H1 (cell line): ENCODE measurements at regions not wholly inside any gene's neighbourhood (a gene's known extent, or its start where the extent isn't known, plus 50 kb on each side); places are given as distances from the start of the nearest gene placed in this dataset.

Source experiments
- CTCF ChIA-PET: fragments of 300-600 bp; sonication (Branson Sonifier 250); formaldehyde crosslinking; loops from one replicate; lab custom pipeline; 2021; ENCODE audit not compliant: partially characterized antibody; lab: Charles Lee
- POLR2A ChIA-PET: fragments of 300-600 bp; sonication (Branson Sonifier 250); formaldehyde crosslinking; loops from one replicate; lab custom pipeline; 2021; ENCODE audit warnings: inconsistent platforms; ENCODE audit not compliant: partially characterized antibody; lab: Charles Lee
- DNase-seq, 2 experiments: peaks; one replicate each; pipeline versions ENCODE4 v3.0.0 to v3.0.0-alpha.2; 2010 to 2022; ENCODE audit warnings: low spot score in 2 of 2, low read depth in 1 of 2, mixed read lengths in 1 of 2
- FAIRE-seq: peaks from 2 replicates; lab custom pipeline; 2011; peaks lifted over from hg19 to GRCh38; lab: Jason Lieb, UNC
- H2AFZ ChIP-seq: 2 replicates; pipeline ENCODE4 v1.8.1; 2012; ENCODE audit warnings: low read length, inconsistent platforms
- H2AK5ac ChIP-seq: 2 replicates; pipeline ENCODE4 v1.6.1; 2013; ENCODE audit warnings: low read depth, low read length
- H2BK120ac ChIP-seq: replicated peaks from 2 replicates; pipeline ENCODE3; 2013; ENCODE audit warnings: low read depth, low read length, inconsistent platforms
- H2BK12ac ChIP-seq: 2 replicates; pipeline ENCODE4 v1.6.1; 2013; ENCODE audit warnings: low read depth, low read length
- H2BK15ac ChIP-seq: 2 replicates; pipeline ENCODE4 v1.6.1; 2013; ENCODE audit warnings: low read length
- H2BK20ac ChIP-seq: 2 replicates; pipeline ENCODE4 v1.6.1; 2013; ENCODE audit warnings: low read length
- H2BK5ac ChIP-seq: 2 replicates; pipeline ENCODE4 v1.6.1; 2013; ENCODE audit warnings: low read depth, low read length
- H3K14ac ChIP-seq: 2 replicates; pipeline ENCODE4 v1.6.1; 2013; ENCODE audit warnings: inconsistent platforms; ENCODE audit not compliant: insufficient read length
- H3K18ac ChIP-seq: 2 replicates; pipeline ENCODE4 v1.6.1; 2013; ENCODE audit warnings: low read length; ENCODE audit errors: extremely low read depth
- H3K23ac ChIP-seq: 2 replicates; pipeline ENCODE4 v1.6.1; 2013; ENCODE audit warnings: inconsistent platforms; ENCODE audit not compliant: insufficient read length
- H3K23me2 ChIP-seq: 2 replicates; pipeline ENCODE4 v1.6.1; 2013; ENCODE audit warnings: low read depth, low read length
- H3K27ac ChIP-seq: 2 replicates; pipeline ENCODE4 v1.6.1; 2011; ENCODE audit warnings: low read depth, low read length, inconsistent platforms
- H3K27me3 ChIP-seq, 4 experiments: replicated peaks in 1 of 4; 1 replicate in 1 of 4; 2 replicates in 3 of 4; pipeline versions ENCODE4 v1.6.1 to v1.8.1; 2011 to 2013; ENCODE audit warnings: low read length in 3 of 4, mild to moderate bottlenecking in 3 of 4, inconsistent platforms in 2 of 4, mixed read lengths in 2 of 4, moderate library complexity in 1 of 4; ENCODE audit not compliant: control insufficient read depth in 3 of 4, insufficient read depth in 3 of 4; ENCODE audit errors: extremely low read depth in 1 of 4
- H3K36me3 ChIP-seq, 4 experiments: 2 replicates each; pipeline versions ENCODE4 v1.6.1 to v1.8.1; 2011 to 2013; ENCODE audit warnings: mild to moderate bottlenecking in 4 of 4, low read length in 3 of 4, moderate library complexity in 2 of 4, control low read depth in 1 of 4, inconsistent platforms in 1 of 4; ENCODE audit not compliant: insufficient read depth in 4 of 4, control insufficient read depth in 2 of 4
- H3K4ac ChIP-seq: replicated peaks from 2 replicates; pipeline ENCODE3; 2013; ENCODE audit warnings: low read length, low read depth, mixed read lengths, inconsistent platforms; ENCODE audit not compliant: insufficient read length
- H3K4me1 ChIP-seq, 4 experiments: replicated peaks in 1 of 4; 1 replicate in 1 of 4; 2 replicates in 3 of 4; pipeline versions ENCODE4 v1.6.1 to v1.8.1; 2011 to 2013; ENCODE audit warnings: low read length in 3 of 4, inconsistent platforms in 2 of 4, mixed read lengths in 1 of 4; ENCODE audit not compliant: insufficient read depth in 4 of 4, control insufficient read depth in 3 of 4
- H3K4me2 ChIP-seq, 2 experiments: 2 replicates each; pipeline versions ENCODE4 v1.6.1 to v1.8.1; 2011 to 2013; ENCODE audit warnings: low read depth in 2 of 2, low read length in 2 of 2, control low read depth in 1 of 2, inconsistent platforms in 1 of 2, mild to moderate bottlenecking in 1 of 2; ENCODE audit not compliant: insufficient read depth in 1 of 2
- H3K4me3 ChIP-seq, 4 experiments: fragments of 200-600, 300-600 bp in 1 of 4; sonication (generic), shearing (Covaris generic), sonication (Bioruptor Twin) in 1 of 4; 2 replicates each; pipeline versions ENCODE4 v1.5.1 to v1.8.1; 2011 to 2016; ENCODE audit warnings: low read length in 4 of 4, low read depth in 3 of 4, control low read depth in 2 of 4, inconsistent platforms in 2 of 4, mild to moderate bottlenecking in 2 of 4, mixed read lengths in 1 of 4, moderate library complexity in 1 of 4; ENCODE audit not compliant: insufficient read depth in 2 of 4; ENCODE audit errors: extremely low read depth in 1 of 4
- H3K56ac ChIP-seq: replicated peaks from 2 replicates; pipeline ENCODE3; 2013; ENCODE audit warnings: low read depth, mild to moderate bottlenecking, mixed read lengths, low read length, inconsistent platforms; ENCODE audit not compliant: insufficient read length
- H3K79me1 ChIP-seq: 2 replicates; pipeline ENCODE4 v1.6.1; 2013; ENCODE audit warnings: low read depth, low read length, control low read depth
- H3K79me2 ChIP-seq, 2 experiments: 2 replicates each; pipeline versions ENCODE4 v1.6.1 to v1.8.1; 2012 to 2013; ENCODE audit warnings: low read length in 2 of 2, mild to moderate bottlenecking in 2 of 2, inconsistent platforms in 1 of 2; ENCODE audit not compliant: insufficient read depth in 2 of 2, control insufficient read depth in 1 of 2
- H3K9ac ChIP-seq, 4 experiments: replicated peaks in 1 of 4; 1 replicate in 1 of 4; 2 replicates in 3 of 4; pipeline versions ENCODE4 v1.6.1 to v1.8.1; 2011 to 2013; ENCODE audit warnings: low read depth in 3 of 4, low read length in 3 of 4, control low read depth in 2 of 4, mild to moderate bottlenecking in 2 of 4, moderate library complexity in 2 of 4, inconsistent platforms in 1 of 4; ENCODE audit errors: extremely low read depth in 1 of 4
- H3K9me3 ChIP-seq, 2 experiments: 2 replicates each; pipeline versions ENCODE4 v1.6.1 to v1.8.1; 2012 to 2013; ENCODE audit warnings: mild to moderate bottlenecking in 2 of 2, moderate library complexity in 2 of 2, control low read depth in 1 of 2, inconsistent platforms in 1 of 2, low read depth in 1 of 2, low read length in 1 of 2, mixed read lengths in 1 of 2; ENCODE audit not compliant: insufficient read depth in 2 of 2
- H4K20me1 ChIP-seq, 2 experiments: replicated peaks in 1 of 2; 2 replicates each; pipeline versions ENCODE3 to v1.8.1; 2011 to 2013; ENCODE audit warnings: inconsistent platforms in 2 of 2, low read length in 2 of 2, mild to moderate bottlenecking in 1 of 2; ENCODE audit not compliant: insufficient read depth in 2 of 2, control insufficient read depth in 1 of 2
- H4K5ac ChIP-seq: 2 replicates; pipeline ENCODE4 v1.6.1; 2013; ENCODE audit warnings: low read length, low read depth, mixed read lengths, inconsistent platforms; ENCODE audit not compliant: insufficient read length
- H4K8ac ChIP-seq: 2 replicates; pipeline ENCODE4 v1.8.0; 2013; ENCODE audit warnings: mild to moderate bottlenecking, moderate library complexity, low read length, inconsistent platforms; ENCODE audit not compliant: insufficient read depth; ENCODE audit errors: extremely low read depth
- H4K91ac ChIP-seq: replicated peaks from 2 replicates; pipeline ENCODE3; 2013; ENCODE audit warnings: low read length, mixed read lengths, inconsistent platforms; ENCODE audit not compliant: insufficient read length
- BACH1 ChIP-seq: IDR thresholded peaks from 2 replicates; pipeline ENCODE4 v1.6.1; 2012; ENCODE audit warnings: low read length, improper control_type of control experiment
- CTBP2 ChIP-seq: IDR thresholded peaks from 2 replicates; pipeline ENCODE4 v1.7.0; 2011; ENCODE audit warnings: borderline replicate concordance, mild to moderate bottlenecking, moderate library complexity, mixed read lengths, low read length; ENCODE audit not compliant: insufficient read depth, insufficient read length
- EZH2 ChIP-seq: fragments of 200-600 bp; sonication (generic); IDR thresholded peaks from 2 replicates; pipeline ENCODE4 v1.7.1; 2012; ENCODE audit warnings: low read depth, mild to moderate bottlenecking, moderate library complexity, low read length, inconsistent platforms; ENCODE audit not compliant: severe bottlenecking
- HDAC6 ChIP-seq: IDR thresholded peaks from one replicate; pipeline ENCODE4 v1.7.1; 2012; ENCODE audit warnings: low read depth, mild to moderate bottlenecking, inconsistent platforms, low read length, moderate library complexity
- KDM1A ChIP-seq: fragments of 200-600, 300-600 bp; sonication (generic); IDR thresholded peaks from 2 replicates; pipeline ENCODE4 v1.7.1; 2016; ENCODE audit warnings: mild to moderate bottlenecking, low read length, borderline replicate concordance
- MAFK ChIP-seq: IDR thresholded peaks from 2 replicates; pipeline ENCODE4 v1.6.1; 2012; ENCODE audit warnings: low read depth, mild to moderate bottlenecking, improper control_type of control experiment, low read length
- NANOG ChIP-seq: IDR thresholded peaks from 2 replicates; pipeline ENCODE4 v1.6.1; 2011; ENCODE audit warnings: low read length, low read depth, mild to moderate bottlenecking, inconsistent platforms; ENCODE audit not compliant: insufficient read depth, poor library complexity, severe bottlenecking
- RBBP5 ChIP-seq: IDR thresholded peaks from 2 replicates; pipeline ENCODE4 v1.7.1; 2012; ENCODE audit warnings: low read depth, mild to moderate bottlenecking, inconsistent platforms, low read length, moderate library complexity, borderline replicate concordance
- RFX5 ChIP-seq: IDR thresholded peaks from 2 replicates; pipeline ENCODE4 v1.6.1; 2011; ENCODE audit warnings: low read depth, low read length, improper control_type of control experiment, borderline replicate concordance
- SAP30 ChIP-seq: fragments of 300-600 bp; sonication (generic); IDR thresholded peaks from 2 replicates; pipeline ENCODE4 v1.7.1; 2012; ENCODE audit warnings: low read length, moderate library complexity, mild to moderate bottlenecking, inconsistent platforms; ENCODE audit not compliant: insufficient read depth, insufficient replicate concordance
- SIN3A ChIP-seq, 2 experiments: IDR thresholded peaks in 1 of 2; conservative IDR thresholded peaks in 1 of 2; 2 replicates each; pipeline ENCODE4 v1.6.1; 2011 to 2012; ENCODE audit warnings: low read length in 2 of 2, improper control_type of control experiment in 1 of 2, low read depth in 1 of 2, mild to moderate bottlenecking in 1 of 2
- SP2 ChIP-seq: IDR thresholded peaks from 2 replicates; pipeline ENCODE4 v1.6.1; 2012; ENCODE audit warnings: mild to moderate bottlenecking, low read length, inconsistent platforms
- SRF ChIP-seq: IDR thresholded peaks from 2 replicates; pipeline ENCODE4 v1.6.1; 2011; ENCODE audit warnings: mild to moderate bottlenecking, low read depth, low read length, moderate library complexity
- TBP ChIP-seq: IDR thresholded peaks from 2 replicates; pipeline ENCODE4 v1.6.1; 2011; ENCODE audit warnings: low read depth, low read length, improper control_type of control experiment
- WGBS, 2 experiments: shearing (Covaris generic) in 1 of 2; methylation state at CpG; one replicate each; pipeline versions ENCODE4 v1.1.6 to v1.1.7; 2013 to 2015; ENCODE audit warnings: low lambda C conversion rate in 2 of 2, mixed read lengths in 2 of 2, inconsistent platforms in 1 of 2, low coverage in 1 of 2, missing lambda C conversion rate in 1 of 2; ENCODE audit not compliant: insufficient replicate concordance in 2 of 2, insufficient coverage in 1 of 2, insufficient read length in 1 of 2; ENCODE audit errors: extremely low coverage in 1 of 2, missing lambda C conversion rate in 1 of 2; 5-methylcytosine and 5-hydroxymethylcytosine counted together

- Histone ChIP-seq H4K20me1 (no peaks in the 10 kb centered on the region), H4K8ac (no peak overlapping the region), H2AFZ (peak overlapping the region; percentile 62; the same call in 1 of the 2 replicates), H2BK20ac (no peak overlapping the region), H3K79me1 (no peaks in the 10 kb centered on the region), H3K23me2 (no peaks in the 10 kb centered on the region), H3K14ac (no peak overlapping the region), H2BK15ac (no peak overlapping the region), H3K27ac (no peak overlapping the region), H3K4me3 (no peak overlapping the region), H3K18ac (no peak overlapping the region), H2AK5ac (no peak overlapping the region), H2BK5ac (no peak overlapping the region), H3K4ac (no peak overlapping the region), H3K4me1 (no peaks in the 10 kb centered on the region), H3K36me3 (no peaks in the 10 kb centered on the region), H3K56ac (no peak overlapping the region), H3K23ac (no peak overlapping the region), H3K9ac (no peak overlapping the region), H2BK120ac (no peak overlapping the region), H3K27me3 (no peaks in the 10 kb centered on the region), H3K9me3 (no peaks in the 10 kb centered on the region), H4K91ac (no peak overlapping the region), H4K5ac (no peak overlapping the region), H3K79me2 (no peaks in the 10 kb centered on the region), H3K4me2 (no peak overlapping the region), H2BK12ac (no peak overlapping the region)
- CTCF ChIA-PET: no interaction called here
- WGBS, 2 experiments: 87% methylated on average over 6 of the region's 6 CpGs; no CpG with 5 or more reads in 1 of the 2 experiments
- DNase-seq (no peak), FAIRE-seq (no peak)
- POLR2A ChIA-PET: no interaction called here
- TF ChIP-seq SRF (no peak), CTBP2 (no peak), BACH1 (no peak), HDAC6 (no peak), SAP30 (no peak), RFX5 (no peak), RBBP5 (no peak), TBP (no peak), NANOG (no peak), SP2 (no peak), MAFK (no peak), EZH2 (no peak), SIN3A (conservative IDR thresholded peaks at IDR 0.05 in 1 of 2, IDR thresholded peaks at IDR 0.05 in 1 of 2; ENCODE audit: low read depth in 1 of 2, low read length in 2 of 2) (no peak), KDM1A (no peak)
Observed at GRCh38 chr1:168794057-168794456, 65.1 kb upstream of the DPT start.
